Panc1 (cell line): ENCODE measurements at regions not wholly inside any gene's neighbourhood (a gene's known extent, or its start where the extent isn't known, plus 50 kb on each side); places are given as distances from the start of the nearest gene placed in this dataset.

Experiments
- POLR2AphosphoS5 ChIP-seq: IDR thresholded peaks from 2 replicates; pipeline ENCODE4 v1.6.1; 2012; ENCODE audit warnings: mild to moderate bottlenecking, low read depth, low read length, moderate library complexity
- TF ChIP-seq, protein P1 (sequence below): fragments of 450-650 bp; IDR thresholded peaks from 2 replicates; pipeline ENCODE4 v1.5.1; 2017; ENCODE audit warnings: mild to moderate bottlenecking
- TF ChIP-seq, protein P2 (sequence below), 2 experiments: IDR thresholded peaks; 2 replicates each; pipeline ENCODE4 v1.6.1; 2011 to 2012; ENCODE audit warnings: low read depth in 2 of 2, control low read depth in 1 of 2, low read length in 1 of 2, mild to moderate bottlenecking in 1 of 2, moderate library complexity in 1 of 2; ENCODE audit not compliant: insufficient read depth in 1 of 2

DNA sequence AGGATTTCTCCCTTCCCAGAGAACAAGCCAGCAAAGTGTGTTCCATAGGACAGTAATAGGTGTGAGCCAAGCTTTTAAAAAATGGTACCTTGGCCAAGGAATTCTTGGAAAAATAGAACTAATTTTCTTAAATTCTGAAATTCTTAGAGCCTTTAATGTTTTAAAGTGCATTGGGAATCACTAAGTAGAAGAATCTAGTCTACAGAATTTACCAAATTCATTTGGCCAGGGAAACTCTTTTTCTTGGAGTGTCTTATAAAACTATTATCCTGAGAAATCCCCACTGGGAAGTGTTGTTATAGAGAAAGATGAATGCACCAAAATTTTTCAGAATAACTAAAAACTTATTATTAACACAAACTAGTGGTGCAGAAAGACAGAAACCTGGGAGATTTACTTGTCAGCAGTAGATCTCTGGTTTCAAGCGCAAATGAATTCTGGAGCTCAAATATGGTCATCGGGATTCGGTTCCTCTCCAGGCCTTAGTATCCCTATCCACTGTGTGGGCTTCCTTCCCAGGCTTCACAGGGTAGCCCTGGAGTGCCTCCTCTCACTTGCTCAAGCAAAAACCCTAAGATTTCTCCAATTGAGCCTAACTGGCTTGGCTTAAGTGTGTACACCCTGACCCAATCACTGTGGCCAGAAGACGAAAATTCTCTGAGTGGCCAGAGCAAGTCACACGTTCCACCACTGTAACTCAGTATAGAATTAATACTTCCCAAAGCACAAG lies 217.8 kb downstream of the CHD9NB start:
- TF ChIP-seq, protein P1, sequence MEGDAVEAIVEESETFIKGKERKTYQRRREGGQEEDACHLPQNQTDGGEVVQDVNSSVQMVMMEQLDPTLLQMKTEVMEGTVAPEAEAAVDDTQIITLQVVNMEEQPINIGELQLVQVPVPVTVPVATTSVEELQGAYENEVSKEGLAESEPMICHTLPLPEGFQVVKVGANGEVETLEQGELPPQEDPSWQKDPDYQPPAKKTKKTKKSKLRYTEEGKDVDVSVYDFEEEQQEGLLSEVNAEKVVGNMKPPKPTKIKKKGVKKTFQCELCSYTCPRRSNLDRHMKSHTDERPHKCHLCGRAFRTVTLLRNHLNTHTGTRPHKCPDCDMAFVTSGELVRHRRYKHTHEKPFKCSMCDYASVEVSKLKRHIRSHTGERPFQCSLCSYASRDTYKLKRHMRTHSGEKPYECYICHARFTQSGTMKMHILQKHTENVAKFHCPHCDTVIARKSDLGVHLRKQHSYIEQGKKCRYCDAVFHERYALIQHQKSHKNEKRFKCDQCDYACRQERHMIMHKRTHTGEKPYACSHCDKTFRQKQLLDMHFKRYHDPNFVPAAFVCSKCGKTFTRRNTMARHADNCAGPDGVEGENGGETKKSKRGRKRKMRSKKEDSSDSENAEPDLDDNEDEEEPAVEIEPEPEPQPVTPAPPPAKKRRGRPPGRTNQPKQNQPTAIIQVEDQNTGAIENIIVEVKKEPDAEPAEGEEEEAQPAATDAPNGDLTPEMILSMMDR: no peak
- TF ChIP-seq POLR2AphosphoS5: no peak
- TF ChIP-seq, protein P2, sequence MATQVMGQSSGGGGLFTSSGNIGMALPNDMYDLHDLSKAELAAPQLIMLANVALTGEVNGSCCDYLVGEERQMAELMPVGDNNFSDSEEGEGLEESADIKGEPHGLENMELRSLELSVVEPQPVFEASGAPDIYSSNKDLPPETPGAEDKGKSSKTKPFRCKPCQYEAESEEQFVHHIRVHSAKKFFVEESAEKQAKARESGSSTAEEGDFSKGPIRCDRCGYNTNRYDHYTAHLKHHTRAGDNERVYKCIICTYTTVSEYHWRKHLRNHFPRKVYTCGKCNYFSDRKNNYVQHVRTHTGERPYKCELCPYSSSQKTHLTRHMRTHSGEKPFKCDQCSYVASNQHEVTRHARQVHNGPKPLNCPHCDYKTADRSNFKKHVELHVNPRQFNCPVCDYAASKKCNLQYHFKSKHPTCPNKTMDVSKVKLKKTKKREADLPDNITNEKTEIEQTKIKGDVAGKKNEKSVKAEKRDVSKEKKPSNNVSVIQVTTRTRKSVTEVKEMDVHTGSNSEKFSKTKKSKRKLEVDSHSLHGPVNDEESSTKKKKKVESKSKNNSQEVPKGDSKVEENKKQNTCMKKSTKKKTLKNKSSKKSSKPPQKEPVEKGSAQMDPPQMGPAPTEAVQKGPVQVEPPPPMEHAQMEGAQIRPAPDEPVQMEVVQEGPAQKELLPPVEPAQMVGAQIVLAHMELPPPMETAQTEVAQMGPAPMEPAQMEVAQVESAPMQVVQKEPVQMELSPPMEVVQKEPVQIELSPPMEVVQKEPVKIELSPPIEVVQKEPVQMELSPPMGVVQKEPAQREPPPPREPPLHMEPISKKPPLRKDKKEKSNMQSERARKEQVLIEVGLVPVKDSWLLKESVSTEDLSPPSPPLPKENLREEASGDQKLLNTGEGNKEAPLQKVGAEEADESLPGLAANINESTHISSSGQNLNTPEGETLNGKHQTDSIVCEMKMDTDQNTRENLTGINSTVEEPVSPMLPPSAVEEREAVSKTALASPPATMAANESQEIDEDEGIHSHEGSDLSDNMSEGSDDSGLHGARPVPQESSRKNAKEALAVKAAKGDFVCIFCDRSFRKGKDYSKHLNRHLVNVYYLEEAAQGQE (IDR thresholded peaks at IDR 0.05; ENCODE audit: insufficient read depth in 1 of 2, low read depth in 2 of 2, low read length in 1 of 2): no peak
